ENCODE measurements at regions not wholly inside any gene's neighbourhood (a gene's known extent, or its start where the extent isn't known, plus 50 kb on each side); places are given as distances from the start of the nearest gene placed in this dataset.

- no peak for TF ChIP-seq CTCF (conservative IDR thresholded peaks at IDR 0.05; ENCODE audit: low read depth, low read length)
- no peak for TF ChIP-seq EZH2 (IDR thresholded peaks at IDR 0.05; ENCODE audit: low read length, unreplicated experiment)
Measured at GRCh38 chr1:57671750-57672149, 247.9 kb upstream of the DAB1 start.

Measured in PC-3 (cell line).